ENCODE measurements at regions not wholly inside any gene's neighbourhood (a gene's known extent, or its start where the extent isn't known, plus 50 kb on each side); places are given as distances from the start of the nearest gene placed in this dataset.

- WGBS, 2 donors (ENCODE audit: extremely low coverage in 2 of 2, insufficient read length in 2 of 2, insufficient replicate concordance in 1 of 2) = no CpG with 5 or more reads among the region's 22 CpGs
- Histone ChIP-seq H3K9ac (ENCODE audit: low read depth, low read length, poor library complexity) (peak overlapping the region; percentile 27), H3K4ac (ENCODE audit: low read length) (no peak overlapping the region), H4K91ac (ENCODE audit: low read depth, low read length, poor library complexity) (no peak overlapping the region), H2BK12ac (ENCODE audit: low read length) (no peak overlapping the region), H3K27me3 (ENCODE audit: control insufficient read depth in 3 of 3, insufficient read depth in 3 of 3, low read depth in 1 of 3, low read length in 3 of 3) (no peaks in the 10 kb centered on the region), H2BK5ac (ENCODE audit: low read length) (no peak overlapping the region), H2BK120ac (ENCODE audit: low read depth, low read length) (peak overlapping the region; percentile 48), H3K4me1 (ENCODE audit: control insufficient read depth in 2 of 2, insufficient read depth in 1 of 2, low read depth in 1 of 2, low read length in 2 of 2) (peaks cover 0 to 15% of the 10 kb centered on the region in 2 donors), H3K4me2 (ENCODE audit: insufficient read depth, low read length, poor library complexity, severe bottlenecking) (no peak overlapping the region), H3K79me1 (ENCODE audit: low read depth, low read length) (no peaks in the 10 kb centered on the region), H2AFZ (ENCODE audit: low read length) (no peak overlapping the region), H2BK15ac (ENCODE audit: low read length) (peak overlapping the region; percentile 32), H3K27ac (replicated peaks; ENCODE audit: low read length) (no peak overlapping the region), H3K18ac (ENCODE audit: low read length) (no peak overlapping the region), H3K23ac (ENCODE audit: low read depth, low read length, poor library complexity) (peak overlapping the region; percentile 34), H3K14ac (ENCODE audit: low read length) (peak overlapping the region; percentile 84), H4K8ac (ENCODE audit: low read depth, low read length) (no peak overlapping the region), H3K9me3 (replicated peaks in 1 of 2; ENCODE audit: control insufficient read depth in 2 of 2, insufficient read depth in 1 of 2, low read depth in 1 of 2, low read length in 2 of 2) (peaks cover 0 to 3% of the 10 kb centered on the region in 2 donors), H3K36me3 (replicated peaks in 1 of 2; ENCODE audit: control insufficient read depth in 2 of 2, insufficient read depth in 2 of 2, low read length in 2 of 2) (peaks cover 0 to 4% of the 10 kb centered on the region in 2 donors), H3K4me3 (ENCODE audit: low read length in 2 of 2) (peak overlapping the region in 1 of 2 donors; percentile 36), H2AK5ac (ENCODE audit: low read depth, low read length) (peak overlapping the region; percentile 63)
- no peak for DNase-seq (ENCODE audit: low spot score)
Measured at GRCh38 chr22:48534395-48534958, 1293.2 kb downstream of the BRD1 start.

- Histone ChIP-seq H2BK120ac (ENCODE audit: low read depth, low read length) (no peak overlapping the region), H3K18ac (ENCODE audit: low read length) (peak overlapping the region; percentile 44), H2BK12ac (ENCODE audit: low read length) (no peak overlapping the region), H4K8ac (ENCODE audit: low read depth, low read length) (no peak overlapping the region), H2BK15ac (ENCODE audit: low read length) (no peak overlapping the region), H3K4me1 (ENCODE audit: control insufficient read depth in 2 of 2, insufficient read depth in 1 of 2, low read depth in 1 of 2, low read length in 2 of 2) (peaks cover 0 to 18% of the 10 kb centered on the region in 2 donors), H3K27me3 (ENCODE audit: control insufficient read depth in 3 of 3, insufficient read depth in 3 of 3, low read depth in 1 of 3, low read length in 3 of 3) (no peaks in the 10 kb centered on the region), H3K27ac (replicated peaks; ENCODE audit: low read length) (no peak overlapping the region), H3K79me1 (ENCODE audit: low read depth, low read length) (no peaks in the 10 kb centered on the region), H3K36me3 (replicated peaks in 1 of 2; ENCODE audit: control insufficient read depth in 2 of 2, insufficient read depth in 2 of 2, low read length in 2 of 2) (peaks cover 0 to 4% of the 10 kb centered on the region in 2 donors), H2AFZ (ENCODE audit: low read length) (no peak overlapping the region), H4K91ac (ENCODE audit: low read depth, low read length, poor library complexity) (no peak overlapping the region), H3K4me2 (ENCODE audit: insufficient read depth, low read length, poor library complexity, severe bottlenecking) (no peak overlapping the region), H3K9me3 (replicated peaks in 1 of 2; ENCODE audit: control insufficient read depth in 2 of 2, insufficient read depth in 1 of 2, low read depth in 1 of 2, low read length in 2 of 2) (peaks cover 0 to 3% of the 10 kb centered on the region in 2 donors), H3K23ac (ENCODE audit: low read depth, low read length, poor library complexity) (no peak overlapping the region), H2AK5ac (ENCODE audit: low read depth, low read length) (peak overlapping the region; percentile 16), H3K4me3 (ENCODE audit: low read length in 2 of 2) (no peak overlapping the region), H2BK5ac (ENCODE audit: low read length) (peak overlapping the region; percentile 27), H3K4ac (ENCODE audit: low read length) (no peak overlapping the region), H3K9ac (ENCODE audit: low read depth, low read length, poor library complexity) (no peak overlapping the region), H3K14ac (ENCODE audit: low read length) (no peak overlapping the region)
- no CpG with 5 or more reads among the region's 12 CpGs for WGBS, 2 donors (ENCODE audit: extremely low coverage in 2 of 2, insufficient read length in 2 of 2, insufficient replicate concordance in 1 of 2)
- DNase-seq (ENCODE audit: low spot score) = no peak
Measured at GRCh38 chr22:48532986-48533385, 1294.7 kb downstream of the BRD1 start.

- Histone ChIP-seq H3K4ac (ENCODE audit: low read length) (no peak overlapping the region), H3K18ac (ENCODE audit: low read length) (peak overlapping the region; percentile 68), H2BK120ac (ENCODE audit: low read depth, low read length) (no peak overlapping the region), H4K91ac (ENCODE audit: low read depth, low read length, poor library complexity) (no peak overlapping the region), H3K9me3 (replicated peaks in 1 of 2; ENCODE audit: control insufficient read depth in 2 of 2, insufficient read depth in 1 of 2, low read depth in 1 of 2, low read length in 2 of 2) (peaks cover 0 to 3% of the 10 kb centered on the region in 2 donors), H3K4me2 (ENCODE audit: insufficient read depth, low read length, poor library complexity, severe bottlenecking) (no peak overlapping the region), H3K14ac (ENCODE audit: low read length) (no peak overlapping the region), H3K27ac (replicated peaks; ENCODE audit: low read length) (no peak overlapping the region), H3K79me1 (ENCODE audit: low read depth, low read length) (no peaks in the 10 kb centered on the region), H3K4me1 (ENCODE audit: control insufficient read depth in 2 of 2, insufficient read depth in 1 of 2, low read depth in 1 of 2, low read length in 2 of 2) (peaks cover 0 to 18% of the 10 kb centered on the region in 2 donors), H4K8ac (ENCODE audit: low read depth, low read length) (no peak overlapping the region), H3K4me3 (ENCODE audit: low read length in 2 of 2) (no peak overlapping the region), H3K9ac (ENCODE audit: low read depth, low read length, poor library complexity) (no peak overlapping the region), H3K27me3 (ENCODE audit: control insufficient read depth in 3 of 3, insufficient read depth in 3 of 3, low read depth in 1 of 3, low read length in 3 of 3) (no peaks in the 10 kb centered on the region), H2BK15ac (ENCODE audit: low read length) (no peak overlapping the region), H2AFZ (ENCODE audit: low read length) (no peak overlapping the region), H2BK5ac (ENCODE audit: low read length) (no peak overlapping the region), H2AK5ac (ENCODE audit: low read depth, low read length) (no peak overlapping the region), H3K36me3 (replicated peaks in 1 of 2; ENCODE audit: control insufficient read depth in 2 of 2, insufficient read depth in 2 of 2, low read length in 2 of 2) (peaks cover 0 to 4% of the 10 kb centered on the region in 2 donors), H3K23ac (ENCODE audit: low read depth, low read length, poor library complexity) (peak overlapping the region; percentile 9), H2BK12ac (ENCODE audit: low read length) (no peak overlapping the region)
- DNase-seq (ENCODE audit: low spot score) = no peak
- WGBS, 2 donors (ENCODE audit: extremely low coverage in 2 of 2, insufficient read length in 2 of 2, insufficient replicate concordance in 1 of 2) = no CpG with 5 or more reads among the region's 20 CpGs
Measured at GRCh38 chr22:48531761-48532435, 1295.8 kb downstream of the BRD1 start.

- peaks cover 0 to 18% of the 10 kb centered on the region in 2 donors for H3K4me1 ChIP-seq (ENCODE audit: control insufficient read depth in 2 of 2, insufficient read depth in 1 of 2, low read depth in 1 of 2, low read length in 2 of 2)
Measured at GRCh38 chr22:48531108-48531507, 1296.6 kb downstream of the BRD1 start.

More at GRCh38 chr22:48531108-48531507, 1296.6 kb downstream of the BRD1 start:
- Histone ChIP-seq H2AK5ac (ENCODE audit: low read depth, low read length) (peak overlapping the region; percentile 73), H3K14ac (ENCODE audit: low read length) (no peak overlapping the region), H3K36me3 (replicated peaks in 1 of 2; ENCODE audit: control insufficient read depth in 2 of 2, insufficient read depth in 2 of 2, low read length in 2 of 2) (peaks cover 0 to 4% of the 10 kb centered on the region in 2 donors), H3K18ac (ENCODE audit: low read length) (peak overlapping the region; percentile 77), H3K79me1 (ENCODE audit: low read depth, low read length) (no peaks in the 10 kb centered on the region), H2AFZ (ENCODE audit: low read length) (no peak overlapping the region), H3K4me2 (ENCODE audit: insufficient read depth, low read length, poor library complexity, severe bottlenecking) (no peak overlapping the region), H3K4ac (ENCODE audit: low read length) (no peak overlapping the region), H3K23ac (ENCODE audit: low read depth, low read length, poor library complexity) (no peak overlapping the region), H3K9ac (ENCODE audit: low read depth, low read length, poor library complexity) (no peak overlapping the region), H4K8ac (ENCODE audit: low read depth, low read length) (no peak overlapping the region), H2BK15ac (ENCODE audit: low read length) (no peak overlapping the region), H3K4me3 (ENCODE audit: low read length in 2 of 2) (no peak overlapping the region), H2BK12ac (ENCODE audit: low read length) (no peak overlapping the region), H3K9me3 (replicated peaks in 1 of 2; ENCODE audit: control insufficient read depth in 2 of 2, insufficient read depth in 1 of 2, low read depth in 1 of 2, low read length in 2 of 2) (peaks cover 0 to 3% of the 10 kb centered on the region in 2 donors), H4K91ac (ENCODE audit: low read depth, low read length, poor library complexity) (no peak overlapping the region), H2BK120ac (ENCODE audit: low read depth, low read length) (no peak overlapping the region), H3K27ac (replicated peaks; ENCODE audit: low read length) (no peak overlapping the region), H2BK5ac (ENCODE audit: low read length) (no peak overlapping the region), H3K27me3 (ENCODE audit: control insufficient read depth in 3 of 3, insufficient read depth in 3 of 3, low read depth in 1 of 3, low read length in 3 of 3) (no peaks in the 10 kb centered on the region)
- WGBS, 2 donors (ENCODE audit: extremely low coverage in 2 of 2, insufficient read length in 2 of 2, insufficient replicate concordance in 1 of 2) = no CpG with 5 or more reads among the region's 11 CpGs
- DNase-seq (ENCODE audit: low spot score) = no peak
